CD8-positive, alpha-beta memory T cell (primary cell): ENCODE measurements at regions not wholly inside any gene's neighbourhood (a gene's known extent, or its start where the extent isn't known, plus 50 kb on each side); places are given as distances from the start of the nearest gene placed in this dataset.

ENCODE experiments used
- CTCF ChIA-PET: fragments of 350-600 bp; sonication (Branson Sonifier 250); formaldehyde crosslinking; loops from one replicate; lab custom pipeline; 2021; ENCODE audit warnings: antibody characterized with exemption; lab: Charles Lee
- POLR2A ChIA-PET: fragments of 350-600 bp; sonication (Branson Sonifier 250); formaldehyde crosslinking; loops from one replicate; lab custom pipeline; 2021; ENCODE audit warnings: antibody characterized with exemption; lab: Charles Lee
- DNase-seq, 5 donors: peaks; one replicate each; pipeline versions ENCODE4 v3.0.0 to v3.0.0-alpha.2; 2020 to 2022; ENCODE audit warnings: mixed read lengths in 1 of 5
- H3K27ac ChIP-seq: one replicate; pipeline ENCODE4 v1.7.0; 2013; ENCODE audit warnings: low read depth, mild to moderate bottlenecking, low read length, moderate library complexity
- H3K27me3 ChIP-seq: 2 replicates; pipeline ENCODE4 v1.7.0; 2013; ENCODE audit warnings: low read length, mild to moderate bottlenecking; ENCODE audit not compliant: insufficient read depth, poor library complexity, severe bottlenecking
- H3K36me3 ChIP-seq: 2 replicates; pipeline ENCODE4 v1.7.0; 2013; ENCODE audit warnings: mild to moderate bottlenecking, low read length, moderate library complexity; ENCODE audit not compliant: insufficient read depth
- H3K4me1 ChIP-seq: 2 replicates; pipeline ENCODE4 v1.7.0; 2013; ENCODE audit warnings: mild to moderate bottlenecking, low read length, moderate library complexity; ENCODE audit not compliant: insufficient read depth
- H3K4me3 ChIP-seq: 2 replicates; pipeline ENCODE4 v1.7.0; 2013; ENCODE audit warnings: mild to moderate bottlenecking, low read length
- H3K9me3 ChIP-seq: 2 replicates; pipeline ENCODE4 v1.7.0; 2013; ENCODE audit warnings: mild to moderate bottlenecking, low read length
- H3K27ac Mint-ChIP-seq, 8 donors: one replicate each; pipeline ENCODE4 v1.8.0; 2020 to 2021; ENCODE audit warnings: mixed read lengths in 8 of 8, mild to moderate bottlenecking in 6 of 8, inconsistent platforms in 3 of 8, moderate library complexity in 3 of 8
- H3K27me3 Mint-ChIP-seq, 2 donors: one replicate each; pipeline ENCODE4 v1.8.0; 2020 to 2021; ENCODE audit warnings: mixed read lengths in 2 of 2, mild to moderate bottlenecking in 1 of 2, moderate library complexity in 1 of 2
- H3K36me3 Mint-ChIP-seq, 3 donors: one replicate each; pipeline ENCODE4 v1.8.0; 2020 to 2021; ENCODE audit warnings: mixed read lengths in 3 of 3, inconsistent platforms in 1 of 3, mild to moderate bottlenecking in 1 of 3
- H3K4me1 Mint-ChIP-seq, 3 donors: one replicate each; pipeline ENCODE4 v1.8.0; 2020 to 2021; ENCODE audit warnings: mixed read lengths in 3 of 3, inconsistent platforms in 1 of 3, mild to moderate bottlenecking in 1 of 3
- H3K4me3 Mint-ChIP-seq, 7 donors: one replicate each; pipeline ENCODE4 v1.8.0; 2020 to 2021; ENCODE audit warnings: mixed read lengths in 7 of 7, mild to moderate bottlenecking in 6 of 7, moderate library complexity in 4 of 7, inconsistent platforms in 2 of 7
- H3K9me3 Mint-ChIP-seq, 5 donors: one replicate each; pipeline ENCODE4 v1.8.0; 2020 to 2022; ENCODE audit warnings: mixed read lengths in 5 of 5, mild to moderate bottlenecking in 3 of 5, moderate library complexity in 2 of 5, inconsistent platforms in 1 of 5

DNA sequence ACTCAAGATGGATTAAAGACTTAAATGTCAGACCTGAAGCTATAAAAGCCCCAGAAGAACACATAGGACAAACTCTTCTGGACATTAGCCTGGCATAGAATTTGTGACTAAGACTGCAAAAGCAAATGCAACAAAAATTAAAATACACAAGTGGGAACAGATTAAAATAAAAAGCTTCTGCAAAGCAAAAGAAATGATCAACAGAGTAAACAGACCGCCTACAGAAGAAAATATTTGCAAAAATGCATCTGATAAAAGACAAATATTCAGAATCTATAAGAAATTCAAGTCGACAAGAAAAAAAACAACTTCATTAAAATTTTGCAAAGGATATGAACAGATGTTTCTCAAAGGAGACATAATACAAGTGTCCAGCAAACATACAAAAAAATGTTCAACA, 537.8 kb downstream of the SLITRK1 start:
- DNase-seq = no peak
- Histone ChIP-seq H3K4me3 (no peak overlapping the region), H3K4me1 (no peaks in the 10 kb centered on the region), H3K27ac (no peak overlapping the region), H3K9me3 (no peaks in the 10 kb centered on the region), H3K36me3 (no peaks in the 10 kb centered on the region), H3K27me3 (no peaks in the 10 kb centered on the region)
- Mint-ChIP-seq H3K27me3 (no peaks in the 10 kb centered on the region), H3K4me3 (no peak overlapping the region), H3K9me3 (peaks cover 0 to 17% (median 0%) of the 10 kb centered on the region in 5 donors), H3K27ac (no peak overlapping the region), H3K4me1 (no peaks in the 10 kb centered on the region), H3K36me3 (no peaks in the 10 kb centered on the region)
- ChIA-PET POLR2A (no interaction called here), CTCF (no interaction called here)

DNA sequence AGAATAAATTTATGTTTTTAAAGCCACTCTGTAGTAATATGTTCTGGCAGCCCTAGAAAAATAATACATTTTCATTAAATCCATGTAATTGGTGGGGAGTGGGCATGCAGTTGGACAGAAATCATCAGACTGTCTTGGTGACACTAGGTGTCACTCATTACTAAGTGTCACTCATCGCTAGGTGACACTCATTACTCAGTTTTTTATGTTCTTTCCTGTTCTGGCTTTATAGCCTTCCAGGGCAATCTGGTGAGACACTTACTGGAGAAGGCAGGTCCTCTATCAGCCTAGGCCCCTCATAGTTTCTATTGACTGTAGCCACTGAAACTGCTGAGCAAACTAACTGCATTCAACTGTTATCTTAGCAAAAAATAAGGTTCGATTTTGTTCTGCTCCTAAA, 542.1 kb downstream of the SLITRK1 start:
- Mint-ChIP-seq H3K4me1 (no peaks in the 10 kb centered on the region), H3K9me3 (peaks cover 0 to 12% (median 0%) of the 10 kb centered on the region in 5 donors), H3K27me3 (no peaks in the 10 kb centered on the region), H3K36me3 (no peaks in the 10 kb centered on the region), H3K4me3 (no peak overlapping the region), H3K27ac (no peak overlapping the region)
- no peaks in the 10 kb centered on the region for H3K4me1 ChIP-seq
- no peaks in the 10 kb centered on the region for H3K9me3 ChIP-seq
- H3K36me3 ChIP-seq = no peaks in the 10 kb centered on the region
- ChIA-PET CTCF (no interaction called here), POLR2A (no interaction called here)
- H3K27ac ChIP-seq = no peak overlapping the region
- H3K4me3 ChIP-seq = no peak overlapping the region
- DNase-seq = no peak
- no peaks in the 10 kb centered on the region for H3K27me3 ChIP-seq

DNA sequence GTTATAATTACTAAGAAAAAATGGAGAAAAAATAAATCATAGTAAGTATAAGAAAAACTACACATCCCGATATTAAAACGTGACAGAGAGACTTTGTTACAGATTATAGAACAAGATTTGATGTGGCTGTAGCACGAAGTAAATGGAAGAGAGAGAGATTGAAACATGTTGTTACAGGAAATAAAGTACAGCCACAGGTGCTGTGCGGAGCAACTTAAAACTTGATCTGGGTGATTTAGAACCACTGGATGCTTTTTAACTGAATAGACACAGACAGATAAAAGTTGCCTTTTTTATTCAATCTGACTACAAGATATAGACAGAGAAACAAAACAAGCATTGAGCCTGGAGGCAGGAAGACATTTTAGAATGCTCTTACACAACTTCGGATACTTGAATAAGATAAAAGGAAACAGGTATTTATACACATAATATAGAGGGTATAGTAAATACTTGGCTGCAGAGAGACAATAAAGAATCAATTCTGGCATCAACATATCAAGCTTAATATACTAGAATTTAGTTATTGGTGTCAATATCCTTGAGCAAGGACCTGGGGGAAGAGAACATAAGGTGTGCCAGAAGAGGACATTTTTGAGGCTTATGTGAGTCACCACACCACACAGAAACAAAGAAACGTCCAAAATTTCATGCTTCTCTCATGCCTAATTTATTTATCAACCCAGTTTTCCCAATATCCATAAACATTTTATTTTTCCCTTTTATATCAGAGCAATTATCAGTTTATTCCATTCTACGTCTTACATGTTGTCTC, 548.5 kb downstream of the SLITRK1 start:
- Histone ChIP-seq H3K27ac (no peak overlapping the region), H3K27me3 (no peaks in the 10 kb centered on the region), H3K4me3 (no peak overlapping the region), H3K9me3 (no peaks in the 10 kb centered on the region), H3K4me1 (no peaks in the 10 kb centered on the region), H3K36me3 (no peaks in the 10 kb centered on the region)
- CTCF ChIA-PET = no interaction called here
- H3K4me3 Mint-ChIP-seq = no peak overlapping the region
- peaks cover 0 to 27% (median 4%) of the 10 kb centered on the region in 5 donors for H3K9me3 Mint-ChIP-seq
- no peaks in the 10 kb centered on the region for H3K4me1 Mint-ChIP-seq
- POLR2A ChIA-PET = no interaction called here
- no peak overlapping the region for H3K27ac Mint-ChIP-seq
- no peaks in the 10 kb centered on the region for H3K27me3 Mint-ChIP-seq
- no peak for DNase-seq
- no peaks in the 10 kb centered on the region for H3K36me3 Mint-ChIP-seq

DNA sequence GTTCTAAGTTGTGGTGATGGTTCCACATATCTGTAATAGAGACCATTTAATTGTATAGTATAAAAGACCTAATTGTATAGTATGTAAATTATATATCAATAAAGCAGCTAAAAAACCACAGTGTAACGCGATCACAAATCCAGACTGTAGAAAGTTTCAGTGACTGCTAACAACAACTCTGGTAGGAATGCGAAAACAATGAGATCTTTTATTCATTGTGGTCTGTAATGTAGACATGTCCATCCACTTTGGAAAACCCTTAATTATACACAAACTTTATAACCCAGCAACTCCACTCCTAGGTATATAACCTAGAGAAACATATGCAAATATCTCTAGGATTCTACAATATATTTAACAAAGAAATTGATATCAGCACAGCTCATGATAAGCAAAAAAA, 549.5 kb downstream of the SLITRK1 start:
- Mint-ChIP-seq H3K27ac (no peak overlapping the region), H3K4me1 (no peaks in the 10 kb centered on the region), H3K27me3 (no peaks in the 10 kb centered on the region), H3K4me3 (no peak overlapping the region), H3K9me3 (peaks cover 0 to 35% (median 4%) of the 10 kb centered on the region in 5 donors), H3K36me3 (no peaks in the 10 kb centered on the region)
- H3K27me3 ChIP-seq = no peaks in the 10 kb centered on the region
- no peaks in the 10 kb centered on the region for H3K9me3 ChIP-seq
- H3K27ac ChIP-seq = no peak overlapping the region
- ChIA-PET POLR2A (no interaction called here), CTCF (no interaction called here)
- no peaks in the 10 kb centered on the region for H3K4me1 ChIP-seq
- H3K36me3 ChIP-seq = no peaks in the 10 kb centered on the region
- no peak for DNase-seq
- no peak overlapping the region for H3K4me3 ChIP-seq

DNA sequence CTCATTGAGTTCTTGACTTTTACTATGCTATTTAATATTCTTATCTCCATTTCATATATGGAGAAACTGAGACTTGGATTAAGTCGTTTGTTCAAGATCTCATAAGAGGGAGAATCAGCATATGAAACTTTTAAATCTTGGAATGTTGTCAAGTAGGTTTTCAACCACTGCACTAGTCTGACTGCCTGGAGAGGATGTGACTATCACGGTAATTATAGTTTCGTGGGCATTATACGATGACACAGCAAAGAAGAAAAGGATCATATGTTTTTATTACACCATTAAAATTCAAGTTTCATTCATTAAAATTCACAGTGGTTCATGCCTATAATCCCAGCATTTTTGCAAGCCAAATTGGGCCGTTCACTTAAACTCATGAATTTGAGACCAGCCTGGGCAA, 555.2 kb downstream of the SLITRK1 start:
- no peaks in the 10 kb centered on the region for H3K36me3 ChIP-seq

DNA sequence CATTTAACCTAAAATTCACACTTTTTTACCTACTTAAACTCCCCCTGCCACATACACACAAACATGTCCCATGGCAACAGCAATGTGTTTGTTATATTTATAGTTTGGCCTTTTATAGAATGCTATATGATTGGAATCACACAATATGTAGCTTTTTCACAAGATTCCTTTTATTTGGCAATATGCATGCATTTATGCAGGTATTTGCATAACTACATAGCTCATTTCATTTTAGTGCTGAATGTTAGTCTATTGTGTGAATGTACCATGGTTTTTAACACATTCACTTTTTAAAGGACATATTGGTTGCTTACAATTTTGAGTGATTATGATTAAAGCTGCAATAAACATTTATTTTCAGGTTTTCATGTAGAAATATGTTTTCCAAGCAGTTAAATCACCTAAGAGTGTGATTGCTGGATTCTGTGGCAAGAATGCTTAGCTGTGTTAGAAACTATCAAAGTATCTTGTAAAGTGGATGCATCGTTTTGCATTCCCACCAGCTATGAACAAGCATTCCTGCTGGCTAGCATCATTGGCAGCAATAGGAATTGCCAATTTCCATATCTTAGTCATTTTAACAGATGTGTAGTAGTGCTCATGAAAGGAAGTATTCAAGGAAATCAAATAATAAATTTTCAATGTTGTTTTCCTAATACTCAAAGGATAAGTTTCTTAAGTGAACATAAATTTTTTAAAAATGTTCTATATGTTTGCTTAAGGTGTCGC, 557.0 kb downstream of the SLITRK1 start:
- no peaks in the 10 kb centered on the region for H3K4me1 ChIP-seq
- POLR2A ChIA-PET = no interaction called here
- no peaks in the 10 kb centered on the region for H3K27me3 Mint-ChIP-seq

More for the DNA sequence above, 555.2 kb downstream of the SLITRK1 start:
- Mint-ChIP-seq H3K27me3 (no peaks in the 10 kb centered on the region), H3K27ac (no peak overlapping the region), H3K9me3 (peaks cover 3 to 16% (median 7%) of the 10 kb centered on the region in 5 donors), H3K36me3 (no peaks in the 10 kb centered on the region), H3K4me1 (no peaks in the 10 kb centered on the region), H3K4me3 (no peak overlapping the region)
- ChIA-PET CTCF (no interaction called here), POLR2A (no interaction called here)
- Histone ChIP-seq H3K9me3 (no peaks in the 10 kb centered on the region), H3K4me3 (no peak overlapping the region), H3K4me1 (no peaks in the 10 kb centered on the region), H3K27me3 (no peaks in the 10 kb centered on the region), H3K27ac (no peak overlapping the region)
- DNase-seq = no peak

DNA sequence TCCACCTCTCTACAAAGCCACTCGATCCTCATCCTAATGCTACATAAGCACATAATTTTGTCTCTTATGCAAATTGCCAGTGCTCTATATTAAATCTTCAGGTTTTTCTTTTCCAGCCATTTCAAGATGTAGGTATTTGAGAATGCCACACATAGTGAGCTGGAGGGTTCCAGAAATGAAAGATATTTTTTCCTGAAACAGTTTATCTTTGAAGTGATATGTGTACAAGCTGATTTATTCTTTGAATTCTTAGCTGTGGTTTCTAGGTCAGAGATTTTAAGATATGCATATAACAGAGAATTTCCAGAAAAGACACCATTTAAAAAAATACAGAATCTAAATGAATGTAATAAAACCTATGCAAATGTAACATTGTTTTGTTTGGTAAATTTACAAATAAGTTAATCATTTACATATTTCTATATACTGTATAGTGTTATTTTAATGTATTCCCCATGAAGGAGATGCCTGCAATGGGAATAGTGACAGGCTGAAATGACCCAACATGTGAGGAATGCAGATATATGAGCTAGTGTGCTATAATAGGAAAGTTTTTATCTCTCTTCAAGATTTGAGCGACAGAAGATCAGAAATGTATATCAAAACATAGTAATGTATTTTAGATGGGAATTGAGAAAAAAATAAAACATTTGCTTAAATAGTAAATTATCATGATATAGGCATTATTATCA, 570.2 kb downstream of the SLITRK1 start:
- POLR2A ChIA-PET = no interaction called here
- Mint-ChIP-seq H3K27me3 (no peaks in the 10 kb centered on the region), H3K4me3 (no peak overlapping the region), H3K27ac (no peak overlapping the region), H3K36me3 (no peaks in the 10 kb centered on the region), H3K4me1 (no peaks in the 10 kb centered on the region), H3K9me3 (peaks cover 0 to 15% (median 0%) of the 10 kb centered on the region in 5 donors)
- no peaks in the 10 kb centered on the region for H3K4me1 ChIP-seq
- DNase-seq = no peak
- H3K27me3 ChIP-seq = no peaks in the 10 kb centered on the region
- H3K9me3 ChIP-seq = no peaks in the 10 kb centered on the region
- no peaks in the 10 kb centered on the region for H3K36me3 ChIP-seq
- CTCF ChIA-PET = no interaction called here
- H3K27ac ChIP-seq = no peak overlapping the region
- no peak overlapping the region for H3K4me3 ChIP-seq

More for the DNA sequence above, 557.0 kb downstream of the SLITRK1 start:
- Mint-ChIP-seq H3K27ac (no peak overlapping the region), H3K9me3 (peaks cover 3 to 19% (median 6%) of the 10 kb centered on the region in 5 donors), H3K4me3 (no peak overlapping the region), H3K36me3 (no peaks in the 10 kb centered on the region), H3K4me1 (no peaks in the 10 kb centered on the region)
- CTCF ChIA-PET = no interaction called here
- H3K36me3 ChIP-seq = no peaks in the 10 kb centered on the region
- no peak overlapping the region for H3K4me3 ChIP-seq
- DNase-seq = no peak
- no peaks in the 10 kb centered on the region for H3K27me3 ChIP-seq
- H3K27ac ChIP-seq = no peak overlapping the region
- H3K9me3 ChIP-seq = no peaks in the 10 kb centered on the region

DNA sequence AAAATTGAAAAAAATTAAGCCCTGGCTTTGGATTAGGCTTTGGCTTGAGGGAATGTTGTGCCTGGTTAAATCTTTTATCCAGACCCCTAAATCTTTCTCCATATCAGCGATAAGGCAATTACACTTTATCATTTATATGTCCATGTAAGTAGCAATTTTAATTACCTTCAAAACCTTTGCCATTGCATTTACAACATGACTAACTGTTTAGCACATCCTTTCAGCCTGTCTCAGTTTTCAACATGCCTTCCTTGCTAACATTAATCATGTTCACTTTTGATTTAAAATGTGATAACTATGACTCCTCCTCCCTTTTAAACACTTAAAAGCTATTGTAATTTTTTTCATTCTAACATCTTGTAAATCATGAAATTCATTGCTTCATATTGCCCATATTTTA, 583.7 kb downstream of the SLITRK1 start:
- H3K27ac ChIP-seq = no peak overlapping the region
- no peaks in the 10 kb centered on the region for H3K27me3 ChIP-seq
- H3K4me3 ChIP-seq = no peak overlapping the region
- no peaks in the 10 kb centered on the region for H3K36me3 ChIP-seq
- Mint-ChIP-seq H3K4me3 (no peak overlapping the region), H3K27ac (no peak overlapping the region), H3K27me3 (no peaks in the 10 kb centered on the region), H3K4me1 (no peaks in the 10 kb centered on the region), H3K36me3 (no peaks in the 10 kb centered on the region), H3K9me3 (peaks cover 2 to 20% (median 8%) of the 10 kb centered on the region in 5 donors)
- DNase-seq = no peak
- H3K4me1 ChIP-seq = no peaks in the 10 kb centered on the region
- ChIA-PET POLR2A (no interaction called here), CTCF (no interaction called here)
- no peaks in the 10 kb centered on the region for H3K9me3 ChIP-seq
